ENCODE measurements at regions not wholly inside any gene's neighbourhood (a gene's known extent, or its start where the extent isn't known, plus 50 kb on each side); places are given as distances from the start of the nearest gene placed in this dataset.
"Not testable (repeated sequence)": the region's sequence is repeated elsewhere in the genome, so short reads cannot be mapped to it uniquely, and the experiment has no call there.

- CTCF ChIA-PET: interaction anchor here (0.6 kb wide), 1 partner anchor 972 kb away, joined by 3 read pairs; no protein-coding TSS in a partner anchor
- no peaks in the 10 kb centered on the region for H3K27me3 Mint-ChIP-seq (ENCODE audit: unreplicated experiment)
- H3K9me3 Mint-ChIP-seq (ENCODE audit: low read depth, unreplicated experiment): peaks cover 2% of the 10 kb centered on the region
- no peaks in the 10 kb centered on the region for H3K4me1 Mint-ChIP-seq (ENCODE audit: low read depth, unreplicated experiment)
- H3K27ac Mint-ChIP-seq (ENCODE audit: unreplicated experiment): no peak overlapping the region
- no peak for DNase-seq
- TF ChIP-seq CTCF (IDR thresholded peaks at IDR 0.05; ENCODE audit: unreplicated experiment): no peak
- no peaks in the 10 kb centered on the region for H3K36me3 Mint-ChIP-seq (ENCODE audit: insufficient read depth, unreplicated experiment)
- intact Hi-C loops (cut with micrococcal nuclease; ENCODE audit: unreplicated experiment): no loop called here
- no TSS peak for BruUV-seq (replicated peaks)
- H3K4me3 Mint-ChIP-seq (ENCODE audit: low read depth, unreplicated experiment): no peak overlapping the region
These were observed 1656.5 kb downstream of the EFNA5 start for GRCh38 chr5:106014262-106014661.

- TF ChIP-seq CTCF (IDR thresholded peaks at IDR 0.05; ENCODE audit: unreplicated experiment): no peak
- no peaks in the 10 kb centered on the region for H3K4me1 Mint-ChIP-seq (ENCODE audit: low read depth, unreplicated experiment)
- intact Hi-C loops (cut with micrococcal nuclease; ENCODE audit: unreplicated experiment): no loop called here
- BruUV-seq (replicated peaks): no TSS peak
- peaks cover 3% of the 10 kb centered on the region for H3K9me3 Mint-ChIP-seq (ENCODE audit: low read depth, unreplicated experiment)
- no peaks in the 10 kb centered on the region for H3K36me3 Mint-ChIP-seq (ENCODE audit: insufficient read depth, unreplicated experiment)
- no peak overlapping the region for H3K27ac Mint-ChIP-seq (ENCODE audit: unreplicated experiment)
- H3K4me3 Mint-ChIP-seq (ENCODE audit: low read depth, unreplicated experiment): no peak overlapping the region
- DNase-seq: no peak
- no peaks in the 10 kb centered on the region for H3K27me3 Mint-ChIP-seq (ENCODE audit: unreplicated experiment)
- CTCF ChIA-PET: no interaction called here
These were observed 1664.5 kb downstream of the EFNA5 start for GRCh38 chr5:106006242-106006641.

- DNase-seq; CTCF ChIA-PET; BruUV-seq (replicated peaks); H3K9me3 Mint-ChIP-seq (ENCODE audit: low read depth, unreplicated experiment); H3K27me3 Mint-ChIP-seq (ENCODE audit: unreplicated experiment); intact Hi-C loops (cut with micrococcal nuclease; ENCODE audit: unreplicated experiment); H3K4me1 Mint-ChIP-seq (ENCODE audit: low read depth, unreplicated experiment); H3K27ac Mint-ChIP-seq (ENCODE audit: unreplicated experiment); H3K4me3 Mint-ChIP-seq (ENCODE audit: low read depth, unreplicated experiment); H3K36me3 Mint-ChIP-seq (ENCODE audit: insufficient read depth, unreplicated experiment): not testable (repeated sequence)
These were observed 1671.7 kb downstream of the EFNA5 start for GRCh38 chr5:105998991-105999390.

GRCh38 chr5:105993027-105993426 lies 1677.7 kb downstream of the EFNA5 start:
- intact Hi-C loops (cut with micrococcal nuclease; ENCODE audit: unreplicated experiment): no loop called here
- Mint-ChIP-seq H3K9me3 (ENCODE audit: low read depth, unreplicated experiment) (no peaks in the 10 kb centered on the region), H3K27me3 (ENCODE audit: unreplicated experiment) (no peaks in the 10 kb centered on the region), H3K4me1 (ENCODE audit: low read depth, unreplicated experiment) (no peaks in the 10 kb centered on the region), H3K4me3 (ENCODE audit: low read depth, unreplicated experiment) (no peak overlapping the region), H3K36me3 (ENCODE audit: insufficient read depth, unreplicated experiment) (no peaks in the 10 kb centered on the region), H3K27ac (ENCODE audit: unreplicated experiment) (no peak overlapping the region)
- no TSS peak for BruUV-seq (replicated peaks)
- DNase-seq: no peak
- no peak for TF ChIP-seq CTCF (IDR thresholded peaks at IDR 0.05; ENCODE audit: unreplicated experiment)
- CTCF ChIA-PET: no interaction called here

GRCh38 chr5:105982526-105982925 lies 1688.2 kb downstream of the EFNA5 start:
- DNase-seq: no peak
- TF ChIP-seq CTCF (IDR thresholded peaks at IDR 0.05; ENCODE audit: unreplicated experiment): no peak
- H3K27me3 Mint-ChIP-seq (ENCODE audit: unreplicated experiment): no peaks in the 10 kb centered on the region
- CTCF ChIA-PET: no interaction called here
- intact Hi-C loops (cut with micrococcal nuclease; ENCODE audit: unreplicated experiment): no loop called here
- H3K9me3 Mint-ChIP-seq (ENCODE audit: low read depth, unreplicated experiment): no peaks in the 10 kb centered on the region
- no peaks in the 10 kb centered on the region for H3K4me1 Mint-ChIP-seq (ENCODE audit: low read depth, unreplicated experiment)
- H3K4me3 Mint-ChIP-seq (ENCODE audit: low read depth, unreplicated experiment): no peak overlapping the region
- no peak overlapping the region for H3K27ac Mint-ChIP-seq (ENCODE audit: unreplicated experiment)
- no peaks in the 10 kb centered on the region for H3K36me3 Mint-ChIP-seq (ENCODE audit: insufficient read depth, unreplicated experiment)
- no TSS peak for BruUV-seq (replicated peaks)

Measured in Calu3 (cell line).